Myocyte (in vitro differentiated cells): ENCODE measurements at regions not wholly inside any gene's neighbourhood (a gene's known extent, or its start where the extent isn't known, plus 50 kb on each side); places are given as distances from the start of the nearest gene placed in this dataset.
A peak's percentile ranks its signal among the peaks of the same experiment; 100 is the strongest.
"Not testable (repeated sequence)": the region's sequence is repeated elsewhere in the genome, so short reads cannot be mapped to it uniquely, and the experiment has no call there.

Experiments used
- DNase-seq: peaks from one replicate; pipeline ENCODE4 v3.0.0-alpha.2; 2012; ENCODE audit warnings: low read depth

- no peak for DNase-seq
Measured at GRCh38 chr2:3899536-3900155, 196.3 kb downstream of the DCDC2C start.

- DNase-seq = no peak
Measured at GRCh38 chr2:3902131-3902530, 198.8 kb downstream of the DCDC2C start.

GRCh38 chr2:3904061-3904460, 200.7 kb downstream of the DCDC2C start:
- no peak for DNase-seq

GRCh38 chr2:3908498-3908897, 205.1 kb downstream of the DCDC2C start:
- not testable (repeated sequence) for DNase-seq

- no peak for DNase-seq
Measured at GRCh38 chr2:3911882-3912455, 208.6 kb downstream of the DCDC2C start.

GRCh38 chr2:3913166-3913565, 209.8 kb downstream of the DCDC2C start:
- DNase-seq = no peak

GRCh38 chr2:3914241-3914640, 210.9 kb downstream of the DCDC2C start:
- no peak for DNase-seq

GRCh38 chr2:3927031-3927430, 223.7 kb downstream of the DCDC2C start:
- DNase-seq = no peak

- DNase-seq = no peak
Measured at GRCh38 chr2:3929374-3929773, 226.0 kb downstream of the DCDC2C start.

- no peak for DNase-seq
Measured at GRCh38 chr2:3930246-3930645, 226.9 kb downstream of the DCDC2C start.

GRCh38 chr2:3940661-3941060, 237.3 kb downstream of the DCDC2C start:
- DNase-seq = no peak

GRCh38 chr2:3942841-3943240, 239.5 kb downstream of the DCDC2C start:
- no peak for DNase-seq

- no peak for DNase-seq
Measured at GRCh38 chr2:3944071-3944470, 240.7 kb downstream of the DCDC2C start.

- no peak for DNase-seq
Measured at GRCh38 chr2:3944841-3945240, 241.5 kb downstream of the DCDC2C start.

- no peak for DNase-seq
Measured at GRCh38 chr2:3948191-3948590, 244.8 kb downstream of the DCDC2C start.

- no peak for DNase-seq
Measured at GRCh38 chr2:3951131-3951954, 248.0 kb downstream of the DCDC2C start.

- peak; percentile 3 for DNase-seq
Measured at GRCh38 chr2:3952866-3953516, 249.6 kb downstream of the DCDC2C start.

GRCh38 chr2:3954261-3954660, 250.9 kb downstream of the DCDC2C start:
- DNase-seq = no peak

- no peak for DNase-seq
Measured at GRCh38 chr2:3956406-3956805, 253.0 kb downstream of the DCDC2C start.

GRCh38 chr2:3956892-3957291, 253.5 kb downstream of the DCDC2C start:
- no peak for DNase-seq

GRCh38 chr2:3958465-3958864, 255.1 kb downstream of the DCDC2C start:
- DNase-seq = no peak

- no peak for DNase-seq
Measured at GRCh38 chr2:3958969-3959368, 255.6 kb downstream of the DCDC2C start.
